ENCODE measurements at regions not wholly inside any gene's neighbourhood (a gene's known extent, or its start where the extent isn't known, plus 50 kb on each side); places are given as distances from the start of the nearest gene placed in this dataset.

GRCh38 chr10:8504499-8504898, 450.0 kb downstream of the GATA3 start:
- Mint-ChIP-seq H3K4me3 (ENCODE audit: unreplicated experiment) (no peak overlapping the region), H3K27ac (ENCODE audit: unreplicated experiment) (no peak overlapping the region), H3K4me1 (ENCODE audit: low read depth, unreplicated experiment) (no peaks in the 10 kb centered on the region), H3K36me3 (ENCODE audit: low read depth, unreplicated experiment) (peaks cover under 1% of the 10 kb centered on the region), H3K9me3 (ENCODE audit: unreplicated experiment) (no peaks in the 10 kb centered on the region), H3K27me3 (ENCODE audit: low read depth, unreplicated experiment) (peaks cover 18% of the 10 kb centered on the region)
- no peaks in the 10 kb centered on the region for H3K27me3 ChIP-seq (ENCODE audit: insufficient read depth, low read length)
- no peaks in the 10 kb centered on the region for H3K4me1 ChIP-seq (ENCODE audit: insufficient read depth, low read length)
- H3K4me2 ChIP-seq (ENCODE audit: low read length), result no peak overlapping the region
- no peaks in the 10 kb centered on the region for H4K20me1 ChIP-seq (ENCODE audit: insufficient read depth, low read length)
- H3K9me3 ChIP-seq (ENCODE audit: insufficient read depth, low read depth, low read length), result no peaks in the 10 kb centered on the region
- H2AFZ ChIP-seq (ENCODE audit: low read depth, low read length), result no peak overlapping the region
- H3K27ac ChIP-seq (ENCODE audit: low read depth, low read length), result no peak overlapping the region
- no peak for FAIRE-seq
- no peaks in the 10 kb centered on the region for H3K36me3 ChIP-seq (ENCODE audit: insufficient read depth, low read length)
- H3K4me3 ChIP-seq (ENCODE audit: insufficient read depth, low read depth, low read length), result no peak overlapping the region
- TF ChIP-seq CTCF (IDR thresholded peaks at IDR 0.05; ENCODE audit: insufficient read depth, low read depth, low read length) (no peak), EZH2 (IDR thresholded peaks at IDR 0.05; ENCODE audit: insufficient read depth, low read length) (no peak)
- H3K79me2 ChIP-seq (ENCODE audit: insufficient read depth, low read length), result no peaks in the 10 kb centered on the region
- DNase-seq (ENCODE audit: low read depth), result no peak
- H3K9ac ChIP-seq (ENCODE audit: low read length), result no peak overlapping the region

- no peaks in the 10 kb centered on the region for H3K9me3 ChIP-seq (ENCODE audit: insufficient read depth, low read depth, low read length)
- H4K20me1 ChIP-seq (ENCODE audit: insufficient read depth, low read length), result no peaks in the 10 kb centered on the region
- no peak overlapping the region for H3K4me3 ChIP-seq (ENCODE audit: insufficient read depth, low read depth, low read length)
- no peaks in the 10 kb centered on the region for H3K9me3 Mint-ChIP-seq (ENCODE audit: unreplicated experiment)
- H3K79me2 ChIP-seq (ENCODE audit: insufficient read depth, low read length), result no peaks in the 10 kb centered on the region
- H3K4me3 Mint-ChIP-seq (ENCODE audit: unreplicated experiment), result no peak overlapping the region
- no peak overlapping the region for H2AFZ ChIP-seq (ENCODE audit: low read depth, low read length)
- DNase-seq (ENCODE audit: low read depth) (no peak), FAIRE-seq (no peak)
- no peak overlapping the region for H3K4me2 ChIP-seq (ENCODE audit: low read length)
- H3K27me3 Mint-ChIP-seq (ENCODE audit: low read depth, unreplicated experiment), result peaks cover 14% of the 10 kb centered on the region
- no peaks in the 10 kb centered on the region for H3K27me3 ChIP-seq (ENCODE audit: insufficient read depth, low read length)
- no peak overlapping the region for H3K9ac ChIP-seq (ENCODE audit: low read length)
- no peak overlapping the region for H3K27ac Mint-ChIP-seq (ENCODE audit: unreplicated experiment)
- no peaks in the 10 kb centered on the region for H3K36me3 Mint-ChIP-seq (ENCODE audit: low read depth, unreplicated experiment)
- TF ChIP-seq CTCF (IDR thresholded peaks at IDR 0.05; ENCODE audit: insufficient read depth, low read depth, low read length) (no peak), EZH2 (IDR thresholded peaks at IDR 0.05; ENCODE audit: insufficient read depth, low read length) (no peak)
- H3K4me1 Mint-ChIP-seq (ENCODE audit: low read depth, unreplicated experiment), result no peaks in the 10 kb centered on the region
- no peaks in the 10 kb centered on the region for H3K36me3 ChIP-seq (ENCODE audit: insufficient read depth, low read length)
- no peak overlapping the region for H3K27ac ChIP-seq (ENCODE audit: low read depth, low read length)
- no peaks in the 10 kb centered on the region for H3K4me1 ChIP-seq (ENCODE audit: insufficient read depth, low read length)
Observed at GRCh38 chr10:8507156-8507555, 452.7 kb downstream of the GATA3 start.

- H3K27me3 Mint-ChIP-seq (ENCODE audit: low read depth, unreplicated experiment), result peaks cover 14% of the 10 kb centered on the region
- no peak for FAIRE-seq
- H4K20me1 ChIP-seq (ENCODE audit: insufficient read depth, low read length), result no peaks in the 10 kb centered on the region
Observed at GRCh38 chr10:8508882-8509281, 454.4 kb downstream of the GATA3 start.

More at GRCh38 chr10:8508882-8509281, 454.4 kb downstream of the GATA3 start:
- no peaks in the 10 kb centered on the region for H3K9me3 ChIP-seq (ENCODE audit: insufficient read depth, low read depth, low read length)
- no peak overlapping the region for H3K4me2 ChIP-seq (ENCODE audit: low read length)
- Mint-ChIP-seq H3K4me3 (ENCODE audit: unreplicated experiment) (no peak overlapping the region), H3K27ac (ENCODE audit: unreplicated experiment) (no peak overlapping the region), H3K9me3 (ENCODE audit: unreplicated experiment) (no peaks in the 10 kb centered on the region), H3K4me1 (ENCODE audit: low read depth, unreplicated experiment) (no peaks in the 10 kb centered on the region), H3K36me3 (ENCODE audit: low read depth, unreplicated experiment) (no peaks in the 10 kb centered on the region)
- no peak overlapping the region for H3K9ac ChIP-seq (ENCODE audit: low read length)
- no peak overlapping the region for H3K4me3 ChIP-seq (ENCODE audit: insufficient read depth, low read depth, low read length)
- TF ChIP-seq EZH2 (IDR thresholded peaks at IDR 0.05; ENCODE audit: insufficient read depth, low read length) (no peak), CTCF (IDR thresholded peaks at IDR 0.05; ENCODE audit: insufficient read depth, low read depth, low read length) (no peak)
- no peaks in the 10 kb centered on the region for H3K79me2 ChIP-seq (ENCODE audit: insufficient read depth, low read length)
- DNase-seq (ENCODE audit: low read depth), result no peak
- no peak overlapping the region for H3K27ac ChIP-seq (ENCODE audit: low read depth, low read length)
- no peaks in the 10 kb centered on the region for H3K4me1 ChIP-seq (ENCODE audit: insufficient read depth, low read length)
- no peaks in the 10 kb centered on the region for H3K36me3 ChIP-seq (ENCODE audit: insufficient read depth, low read length)
- no peaks in the 10 kb centered on the region for H3K27me3 ChIP-seq (ENCODE audit: insufficient read depth, low read length)
- no peak overlapping the region for H2AFZ ChIP-seq (ENCODE audit: low read depth, low read length)
